Neural progenitor cell (in vitro differentiated cells): ENCODE measurements at regions not wholly inside any gene's neighbourhood (a gene's known extent, or its start where the extent isn't known, plus 50 kb on each side); places are given as distances from the start of the nearest gene placed in this dataset.

Experiments used
- EZH2phosphoT487 ChIP-seq: fragments of 200-600 bp; sonication (generic); IDR thresholded peaks from 2 replicates; pipeline ENCODE4 v1.6.1; 2017; ENCODE audit warnings: antibody characterized with exemption
- TF ChIP-seq, protein P1 (sequence below): fragments of 200-600 bp; sonication (generic); IDR thresholded peaks from 2 replicates; pipeline ENCODE4 v1.5.1; 2017; ENCODE audit warnings: antibody characterized with exemption, mild to moderate bottlenecking

- TF ChIP-seq EZH2phosphoT487: no peak
- TF ChIP-seq, protein P1, sequence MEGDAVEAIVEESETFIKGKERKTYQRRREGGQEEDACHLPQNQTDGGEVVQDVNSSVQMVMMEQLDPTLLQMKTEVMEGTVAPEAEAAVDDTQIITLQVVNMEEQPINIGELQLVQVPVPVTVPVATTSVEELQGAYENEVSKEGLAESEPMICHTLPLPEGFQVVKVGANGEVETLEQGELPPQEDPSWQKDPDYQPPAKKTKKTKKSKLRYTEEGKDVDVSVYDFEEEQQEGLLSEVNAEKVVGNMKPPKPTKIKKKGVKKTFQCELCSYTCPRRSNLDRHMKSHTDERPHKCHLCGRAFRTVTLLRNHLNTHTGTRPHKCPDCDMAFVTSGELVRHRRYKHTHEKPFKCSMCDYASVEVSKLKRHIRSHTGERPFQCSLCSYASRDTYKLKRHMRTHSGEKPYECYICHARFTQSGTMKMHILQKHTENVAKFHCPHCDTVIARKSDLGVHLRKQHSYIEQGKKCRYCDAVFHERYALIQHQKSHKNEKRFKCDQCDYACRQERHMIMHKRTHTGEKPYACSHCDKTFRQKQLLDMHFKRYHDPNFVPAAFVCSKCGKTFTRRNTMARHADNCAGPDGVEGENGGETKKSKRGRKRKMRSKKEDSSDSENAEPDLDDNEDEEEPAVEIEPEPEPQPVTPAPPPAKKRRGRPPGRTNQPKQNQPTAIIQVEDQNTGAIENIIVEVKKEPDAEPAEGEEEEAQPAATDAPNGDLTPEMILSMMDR: no peak
Measured at GRCh38 chr5:74949976-74950375, 83.8 kb upstream of the FAM169A start.
